ENCODE measurements at regions not wholly inside any gene's neighbourhood (a gene's known extent, or its start where the extent isn't known, plus 50 kb on each side); places are given as distances from the start of the nearest gene placed in this dataset.

DNA sequence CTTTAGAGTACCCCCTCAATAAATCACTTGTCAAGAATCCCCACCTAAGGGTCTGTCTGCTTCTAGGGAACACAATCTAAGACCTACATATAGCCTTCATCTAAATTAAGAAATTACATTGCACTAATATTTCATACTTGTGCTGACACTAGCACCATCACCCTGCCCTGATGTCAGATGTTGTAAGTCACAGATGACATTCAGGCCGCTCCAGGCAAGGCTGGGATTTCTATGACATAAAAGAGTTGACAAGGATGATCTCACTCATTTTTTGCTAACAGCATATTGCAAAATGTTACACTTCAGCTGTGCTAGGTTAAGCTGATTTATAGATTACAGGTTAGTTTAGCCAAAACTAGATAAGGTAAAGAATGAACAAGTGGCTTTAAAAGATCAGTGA, 372.5 kb upstream of the GRIA1 start:
- 72 to 79% methylated on average over 1 of the region's 1 CpG for WGBS, 2 donors
- Histone ChIP-seq H3K4me1 (ENCODE audit: control insufficient read depth in 1 of 2, insufficient read depth in 2 of 2, low read length in 2 of 2) (no peaks in the 10 kb centered on the region), H3K4me3 (ENCODE audit: low read length in 2 of 2) (no peak overlapping the region), H3K27me3 (ENCODE audit: control insufficient read depth in 1 of 2, insufficient read depth in 2 of 2, low read length in 1 of 2) (no peaks in the 10 kb centered on the region), H3K9me3 (ENCODE audit: control insufficient read depth, low read length) (no peaks in the 10 kb centered on the region), H3K36me3 (ENCODE audit: control insufficient read depth in 1 of 2, insufficient read depth in 2 of 2, low read length in 1 of 2) (no peaks in the 10 kb centered on the region), H3K27ac (ENCODE audit: low read depth in 1 of 2, low read length in 2 of 2) (no peak overlapping the region)
- ATAC-seq (ENCODE audit: low FRiP score) (no peak), DNase-seq (no peak)
- intact Hi-C loops (cut with DNase I): no loop called here

DNA sequence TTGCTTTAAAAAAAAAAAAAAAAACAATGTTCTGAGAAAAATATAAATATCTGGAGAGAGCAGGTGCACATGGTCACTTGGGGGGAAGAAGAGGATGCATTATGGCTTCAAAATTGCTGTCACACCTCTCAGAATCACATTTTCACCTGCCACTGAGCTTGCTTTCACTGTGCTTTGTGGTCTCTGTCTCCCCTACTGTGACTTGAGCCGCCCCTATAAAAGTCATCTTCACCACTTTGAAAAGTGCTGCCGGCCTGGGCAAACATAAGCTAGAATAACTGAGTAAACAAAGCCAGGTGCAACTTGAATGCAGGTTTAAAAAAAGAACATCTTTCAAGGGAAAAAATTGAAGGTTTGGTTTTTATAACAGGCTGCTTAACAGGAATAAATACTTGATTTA, 368.1 kb upstream of the GRIA1 start:
- Histone ChIP-seq H3K4me3 (ENCODE audit: low read length in 2 of 2) (no peak overlapping the region), H3K27ac (ENCODE audit: low read depth in 1 of 2, low read length in 2 of 2) (no peak overlapping the region), H3K27me3 (ENCODE audit: control insufficient read depth in 1 of 2, insufficient read depth in 2 of 2, low read length in 1 of 2) (no peaks in the 10 kb centered on the region), H3K36me3 (ENCODE audit: control insufficient read depth in 1 of 2, insufficient read depth in 2 of 2, low read length in 1 of 2) (no peaks in the 10 kb centered on the region), H3K4me1 (ENCODE audit: control insufficient read depth in 1 of 2, insufficient read depth in 2 of 2, low read length in 2 of 2) (no peaks in the 10 kb centered on the region), H3K9me3 (ENCODE audit: control insufficient read depth, low read length) (no peaks in the 10 kb centered on the region)
- WGBS, 2 donors: 7 to 8% methylated on average over 2 of the region's 2 CpGs
- intact Hi-C loops (cut with DNase I): no loop called here
- DNase-seq (no peak), ATAC-seq (ENCODE audit: low FRiP score) (no peak)

DNA sequence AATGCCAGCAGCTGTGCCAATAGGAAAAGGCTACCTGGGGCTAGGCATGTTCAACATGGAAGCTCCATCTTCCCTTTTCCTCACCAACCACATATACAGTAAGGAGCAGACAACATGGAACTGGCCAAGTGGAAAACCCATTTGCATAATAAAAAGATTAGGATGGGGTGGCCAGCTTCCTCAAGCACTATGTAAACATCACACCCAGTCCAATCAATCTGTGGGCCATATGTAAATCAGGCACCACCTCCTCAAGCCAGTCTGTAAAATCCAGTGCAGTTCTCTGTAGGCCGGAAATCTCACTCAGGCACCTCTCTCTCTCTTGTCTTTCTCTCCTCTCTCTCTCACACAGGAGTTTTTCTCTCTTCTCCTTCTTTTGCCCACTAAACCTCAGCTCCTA, 360.2 kb upstream of the GRIA1 start:
- ATAC-seq (ENCODE audit: low FRiP score) (no peak), DNase-seq (no peak)
- 81 to 89% methylated on average over 1 of the region's 1 CpG for WGBS, 2 donors
- intact Hi-C loops (cut with DNase I): no loop called here
- H3K4me1 ChIP-seq (ENCODE audit: control insufficient read depth in 1 of 2, insufficient read depth in 2 of 2, low read length in 2 of 2): no peaks in the 10 kb centered on the region
- no peaks in the 10 kb centered on the region for H3K36me3 ChIP-seq (ENCODE audit: control insufficient read depth in 1 of 2, insufficient read depth in 2 of 2, low read length in 1 of 2)
- no peaks in the 10 kb centered on the region for H3K9me3 ChIP-seq (ENCODE audit: control insufficient read depth, low read length)
- H3K27ac ChIP-seq (ENCODE audit: low read depth in 1 of 2, low read length in 2 of 2): no peak overlapping the region
- H3K27me3 ChIP-seq (ENCODE audit: control insufficient read depth in 1 of 2, insufficient read depth in 2 of 2, low read length in 1 of 2): no peaks in the 10 kb centered on the region
- H3K4me3 ChIP-seq (ENCODE audit: low read length in 2 of 2): no peak overlapping the region

GRCh38 chr5:153135411-153135810, 355.1 kb upstream of the GRIA1 start:
- no peaks in the 10 kb centered on the region for H3K4me1 ChIP-seq (ENCODE audit: control insufficient read depth in 1 of 2, insufficient read depth in 2 of 2, low read length in 2 of 2)
- H3K36me3 ChIP-seq (ENCODE audit: control insufficient read depth in 1 of 2, insufficient read depth in 2 of 2, low read length in 1 of 2): no peaks in the 10 kb centered on the region
- ATAC-seq (ENCODE audit: low FRiP score) (no peak), DNase-seq (no peak)
- intact Hi-C loops (cut with DNase I): no loop called here
- no peak overlapping the region for H3K4me3 ChIP-seq (ENCODE audit: low read length in 2 of 2)
- no peaks in the 10 kb centered on the region for H3K9me3 ChIP-seq (ENCODE audit: control insufficient read depth, low read length)
- 52 to 59% methylated on average over 4 of the region's 4 CpGs for WGBS, 2 donors
- no peak overlapping the region for H3K27ac ChIP-seq (ENCODE audit: low read depth in 1 of 2, low read length in 2 of 2)
- H3K27me3 ChIP-seq (ENCODE audit: control insufficient read depth in 1 of 2, insufficient read depth in 2 of 2, low read length in 1 of 2): peaks cover 0 to 1% of the 10 kb centered on the region in 2 donors

GRCh38 chr5:153136910-153137614, 353.4 kb upstream of the GRIA1 start:
- intact Hi-C loops (cut with DNase I): no loop called here
- Histone ChIP-seq H3K36me3 (ENCODE audit: control insufficient read depth in 1 of 2, insufficient read depth in 2 of 2, low read length in 1 of 2) (no peaks in the 10 kb centered on the region), H3K27ac (ENCODE audit: low read depth in 1 of 2, low read length in 2 of 2) (no peak overlapping the region), H3K4me3 (ENCODE audit: low read length in 2 of 2) (no peak overlapping the region), H3K9me3 (ENCODE audit: control insufficient read depth, low read length) (no peaks in the 10 kb centered on the region), H3K27me3 (ENCODE audit: control insufficient read depth in 1 of 2, insufficient read depth in 2 of 2, low read length in 1 of 2) (peaks cover 0 to 1% of the 10 kb centered on the region in 2 donors), H3K4me1 (ENCODE audit: control insufficient read depth in 1 of 2, insufficient read depth in 2 of 2, low read length in 2 of 2) (no peaks in the 10 kb centered on the region)
- DNase-seq (no peak), ATAC-seq (ENCODE audit: low FRiP score) (no peak)
- whole genome bisulfite sequencing, 2 donors: 57 to 62% methylated on average over 6 of the region's 6 CpGs

DNA sequence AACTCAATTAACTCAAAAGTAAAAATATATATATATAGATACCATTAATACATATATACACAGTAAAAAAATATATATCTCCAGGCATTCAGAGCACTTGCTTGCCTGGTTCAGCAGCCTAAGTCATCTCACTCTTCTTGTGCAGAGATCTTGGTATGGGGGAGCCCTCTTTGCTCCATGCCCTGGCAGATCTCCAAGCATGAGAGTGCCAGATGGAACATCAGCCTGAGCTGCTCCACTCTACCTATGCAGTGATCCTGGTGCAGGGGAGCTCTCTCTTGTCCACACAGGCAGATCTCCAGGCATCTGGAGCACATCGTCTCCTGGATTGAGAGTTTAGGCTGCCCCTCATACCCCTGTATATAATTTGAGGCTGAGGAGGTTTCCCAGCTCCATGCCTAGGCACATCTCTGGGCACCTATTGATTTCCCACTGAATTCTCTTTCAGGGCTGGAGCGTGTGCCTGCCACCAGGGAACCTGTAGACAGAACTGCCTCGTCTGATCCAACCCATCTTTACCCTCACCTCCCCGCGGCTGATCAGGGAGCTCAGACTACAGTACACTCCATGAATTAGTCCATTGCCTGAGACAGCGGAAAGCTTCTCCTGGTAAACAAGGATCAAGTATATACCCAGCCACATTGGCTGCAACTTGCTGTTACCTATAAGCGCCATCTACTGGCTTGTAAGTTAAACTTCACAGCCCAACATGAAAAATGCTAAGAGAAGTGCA, 342.4 kb upstream of the GRIA1 start:
- intact Hi-C loops (cut with DNase I): loop anchor here (1.0 to 2.0 kb wide), 4 partner anchors 587 to 817 kb away; no protein-coding TSS in a partner anchor

GRCh38 chr5:153148624-153148976, 341.9 kb upstream of the GRIA1 start:
- no peaks in the 10 kb centered on the region for H3K4me1 ChIP-seq (ENCODE audit: control insufficient read depth in 1 of 2, insufficient read depth in 2 of 2, low read length in 2 of 2)
- H3K27ac ChIP-seq (ENCODE audit: low read depth in 1 of 2, low read length in 2 of 2): no peak overlapping the region
- ATAC-seq (ENCODE audit: low FRiP score): no peak
- no peak overlapping the region for H3K4me3 ChIP-seq (ENCODE audit: low read length in 2 of 2)
- no peaks in the 10 kb centered on the region for H3K27me3 ChIP-seq (ENCODE audit: control insufficient read depth in 1 of 2, insufficient read depth in 2 of 2, low read length in 1 of 2)
- intact Hi-C loops (cut with DNase I): loop anchor here (1.0 to 2.0 kb wide), 4 partner anchors 588 to 816 kb away; no protein-coding TSS in a partner anchor
- no peak for DNase-seq
- WGBS, 2 donors: 25 to 27% methylated on average over 4 of the region's 4 CpGs
- H3K36me3 ChIP-seq (ENCODE audit: control insufficient read depth in 1 of 2, insufficient read depth in 2 of 2, low read length in 1 of 2): no peaks in the 10 kb centered on the region
- H3K9me3 ChIP-seq (ENCODE audit: control insufficient read depth, low read length): peaks cover 3% of the 10 kb centered on the region

More for the DNA sequence above, 342.4 kb upstream of the GRIA1 start:
- Histone ChIP-seq H3K9me3 (ENCODE audit: control insufficient read depth, low read length) (peaks cover 4% of the 10 kb centered on the region), H3K4me1 (ENCODE audit: control insufficient read depth in 1 of 2, insufficient read depth in 2 of 2, low read length in 2 of 2) (no peaks in the 10 kb centered on the region), H3K27ac (ENCODE audit: low read depth in 1 of 2, low read length in 2 of 2) (no peak overlapping the region), H3K4me3 (ENCODE audit: low read length in 2 of 2) (no peak overlapping the region), H3K27me3 (ENCODE audit: control insufficient read depth in 1 of 2, insufficient read depth in 2 of 2, low read length in 1 of 2) (no peaks in the 10 kb centered on the region), H3K36me3 (ENCODE audit: control insufficient read depth in 1 of 2, insufficient read depth in 2 of 2, low read length in 1 of 2) (no peaks in the 10 kb centered on the region)
- DNase-seq (peak in 1 of 2 donors; percentile 21), ATAC-seq (ENCODE audit: low FRiP score) (peak; percentile 69)
- 22 to 28% methylated on average over 7 of the region's 7 CpGs for WGBS, 2 donors

GRCh38 chr5:153151558-153151957, 338.9 kb upstream of the GRIA1 start:
- intact Hi-C loops (cut with DNase I): no loop called here
- no peak overlapping the region for H3K27ac ChIP-seq (ENCODE audit: low read depth in 1 of 2, low read length in 2 of 2)
- no peaks in the 10 kb centered on the region for H3K27me3 ChIP-seq (ENCODE audit: control insufficient read depth in 1 of 2, insufficient read depth in 2 of 2, low read length in 1 of 2)
- ATAC-seq (ENCODE audit: low FRiP score) (no peak), DNase-seq (no peak)
- H3K9me3 ChIP-seq (ENCODE audit: control insufficient read depth, low read length): no peaks in the 10 kb centered on the region
- H3K36me3 ChIP-seq (ENCODE audit: control insufficient read depth in 1 of 2, insufficient read depth in 2 of 2, low read length in 1 of 2): no peaks in the 10 kb centered on the region
- H3K4me1 ChIP-seq (ENCODE audit: control insufficient read depth in 1 of 2, insufficient read depth in 2 of 2, low read length in 2 of 2): no peaks in the 10 kb centered on the region
- H3K4me3 ChIP-seq (ENCODE audit: low read length in 2 of 2): no peak overlapping the region

DNA sequence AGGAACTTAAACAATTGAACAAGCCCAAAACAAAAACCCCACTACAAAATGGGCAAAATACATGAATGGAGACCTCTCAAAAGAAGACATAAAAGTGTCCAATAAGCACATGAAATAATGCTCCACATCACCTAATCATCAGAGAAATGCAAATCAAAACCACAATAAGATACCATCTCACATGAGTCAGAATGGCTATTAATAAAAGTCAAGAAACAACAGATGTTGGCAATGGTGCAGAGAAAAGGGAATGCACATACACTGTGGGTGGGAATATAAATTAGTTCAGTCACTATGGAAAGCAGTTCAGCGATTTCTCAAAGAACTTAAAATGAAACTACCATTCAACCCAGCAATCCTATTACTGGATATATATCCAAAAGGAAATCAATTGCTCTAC, 337.4 kb upstream of the GRIA1 start:
- no peaks in the 10 kb centered on the region for H3K9me3 ChIP-seq (ENCODE audit: control insufficient read depth, low read length)
- 59 to 68% methylated on average over 1 of the region's 1 CpG for WGBS, 2 donors
- H3K36me3 ChIP-seq (ENCODE audit: control insufficient read depth in 1 of 2, insufficient read depth in 2 of 2, low read length in 1 of 2): no peaks in the 10 kb centered on the region
- H3K27me3 ChIP-seq (ENCODE audit: control insufficient read depth in 1 of 2, insufficient read depth in 2 of 2, low read length in 1 of 2): no peaks in the 10 kb centered on the region
- no peak overlapping the region for H3K4me3 ChIP-seq (ENCODE audit: low read length in 2 of 2)
- DNase-seq: no peak
- no peak overlapping the region for H3K27ac ChIP-seq (ENCODE audit: low read depth in 1 of 2, low read length in 2 of 2)
- no peak for ATAC-seq (ENCODE audit: low FRiP score)
- intact Hi-C loops (cut with DNase I): no loop called here
- no peaks in the 10 kb centered on the region for H3K4me1 ChIP-seq (ENCODE audit: control insufficient read depth in 1 of 2, insufficient read depth in 2 of 2, low read length in 2 of 2)
